Caco-2 (cell line): ENCODE measurements at regions not wholly inside any gene's neighbourhood (a gene's known extent, or its start where the extent isn't known, plus 50 kb on each side); places are given as distances from the start of the nearest gene placed in this dataset.

ENCODE experiments used
- BruUV-seq: library from RNA; stranded (reverse); fragments of 400-500 nt; replicated peaks from 2 replicates; lab custom pipeline; 2021; lab: Mats Ljungman, UMichigan
- CTCF ChIA-PET: fragments of 300-600 bp; sonication (Branson Sonifier 250); formaldehyde crosslinking; loops from one replicate; lab custom pipeline; 2022; ENCODE audit warnings: antibody characterized with exemption; lab: Charles Lee
- POLR2A ChIA-PET: fragments of 300-600 bp; sonication (Branson Sonifier 250); formaldehyde crosslinking; loops from one replicate; lab custom pipeline; 2022; ENCODE audit warnings: antibody characterized with exemption; lab: Charles Lee
- DNase-seq, 2 experiments: peaks; one replicate each; pipeline versions ENCODE4 v3.0.0 to v3.0.0-alpha.2; 2020 to 2022
- H3K27me3 ChIP-seq: replicated peaks from 2 replicates; pipeline ENCODE4 v1.6.0; 2011; ENCODE audit warnings: low read length; ENCODE audit not compliant: control insufficient read depth, insufficient read depth
- H3K36me3 ChIP-seq: 2 replicates; pipeline ENCODE4 v1.5.1; 2011; ENCODE audit warnings: low read length; ENCODE audit not compliant: control insufficient read depth, insufficient read depth
- H3K4me1 ChIP-seq: fragments of 250-450 bp; sonication (Bioruptor Pico); 2 replicates; pipeline ENCODE4 v1.5.1; 2020; ENCODE audit warnings: mild to moderate bottlenecking
- H3K4me3 ChIP-seq: 2 replicates; pipeline ENCODE4 v1.5.1; 2011; ENCODE audit warnings: low read depth, mild to moderate bottlenecking, control low read depth, low read length
- H3K9me3 ChIP-seq: fragments of 250-450 bp; sonication (Bioruptor Pico); 2 replicates; pipeline ENCODE4 v1.5.1; 2020; ENCODE audit warnings: mild to moderate bottlenecking, moderate library complexity
- H3K27ac Mint-ChIP-seq: one replicate; pipeline ENCODE4 v1.8.0; 2022; ENCODE audit warnings: mixed read lengths; ENCODE audit not compliant: unreplicated experiment
- H3K27me3 Mint-ChIP-seq: one replicate; pipeline ENCODE4 v1.8.0; 2022; ENCODE audit warnings: mixed read lengths; ENCODE audit not compliant: insufficient read depth, unreplicated experiment
- H3K36me3 Mint-ChIP-seq: one replicate; pipeline ENCODE4 v1.8.0; 2022; ENCODE audit warnings: mild to moderate bottlenecking, mixed read lengths; ENCODE audit not compliant: insufficient read depth, unreplicated experiment
- H3K4me1 Mint-ChIP-seq: one replicate; pipeline ENCODE4 v1.8.0; 2022; ENCODE audit warnings: low read depth, mixed read lengths; ENCODE audit not compliant: unreplicated experiment
- H3K4me3 Mint-ChIP-seq: one replicate; pipeline ENCODE4 v1.8.0; 2022; ENCODE audit warnings: mild to moderate bottlenecking, moderate library complexity, mixed read lengths; ENCODE audit not compliant: unreplicated experiment
- H3K9me3 Mint-ChIP-seq: one replicate; pipeline ENCODE4 v1.8.0; 2022; ENCODE audit warnings: mixed read lengths; ENCODE audit not compliant: unreplicated experiment
- CTCF ChIP-seq, 2 experiments: fragments of 200-600 bp in 1 of 2; IDR thresholded peaks; 1 replicate in 1 of 2; 2 replicates in 1 of 2; pipeline versions ENCODE4 v1.5.1 to v1.8.0; 2011 to 2022; ENCODE audit warnings: antibody characterized with exemption in 1 of 2, control low read depth in 1 of 2, inconsistent platforms in 1 of 2, low read depth in 1 of 2, low read length in 1 of 2, mild to moderate bottlenecking in 1 of 2, moderate library complexity in 1 of 2; ENCODE audit not compliant: insufficient read depth in 1 of 2, severe bottlenecking in 1 of 2, unreplicated experiment in 1 of 2
- intact Hi-C: fragments of 100-400 bp; cut with micrococcal nuclease; formaldehyde crosslinking; loops from one replicate; pipeline ENCODE4 v1.10.0; 2022; ENCODE audit not compliant: unreplicated experiment

GRCh38 chr13:108527844-108528243, 101.6 kb upstream of the MYO16 start:
- Mint-ChIP-seq H3K36me3 (no peaks in the 10 kb centered on the region), H3K27me3 (peaks cover 4% of the 10 kb centered on the region), H3K4me1 (no peaks in the 10 kb centered on the region), H3K4me3 (no peak overlapping the region), H3K9me3 (no peaks in the 10 kb centered on the region), H3K27ac (no peak overlapping the region)
- Histone ChIP-seq H3K27me3 (no peaks in the 10 kb centered on the region), H3K4me3 (no peak overlapping the region), H3K9me3 (no peaks in the 10 kb centered on the region), H3K36me3 (no peaks in the 10 kb centered on the region), H3K4me1 (no peaks in the 10 kb centered on the region)
- ChIA-PET CTCF (no interaction called here), POLR2A (no interaction called here)
- DNase-seq: no peak
- no peak for TF ChIP-seq CTCF (IDR thresholded peaks at IDR 0.05; ENCODE audit: insufficient read depth in 1 of 2, low read depth in 1 of 2, low read length in 1 of 2, severe bottlenecking in 1 of 2, unreplicated experiment in 1 of 2)
- no TSS peak for BruUV-seq
- intact Hi-C loops: no loop called here

DNA sequence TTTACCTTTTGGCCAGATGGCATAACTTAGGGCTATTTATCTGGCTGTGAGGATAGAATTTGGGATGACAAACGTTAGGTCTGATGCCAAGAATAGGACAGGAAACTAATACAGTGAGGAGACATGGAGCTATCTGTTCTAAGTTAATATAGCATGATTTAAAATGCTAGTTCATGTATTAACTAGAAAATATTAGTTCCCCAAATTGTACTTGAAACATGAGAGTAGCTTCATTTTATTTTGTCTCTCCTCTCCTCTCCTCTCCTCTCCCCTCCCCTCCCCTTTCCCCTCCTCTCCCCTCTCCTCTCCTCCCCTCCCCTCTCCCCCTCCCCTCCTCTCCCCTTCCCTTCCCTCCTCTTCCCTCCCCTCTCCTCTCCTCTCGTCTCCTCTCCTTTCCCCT, 101.1 kb upstream of the MYO16 start:
- no peaks in the 10 kb centered on the region for H3K9me3 ChIP-seq
- CTCF ChIA-PET: no interaction called here

GRCh38 chr13:108533842-108534241, 95.6 kb upstream of the MYO16 start:
- TF ChIP-seq CTCF (IDR thresholded peaks at IDR 0.05; ENCODE audit: insufficient read depth in 1 of 2, low read depth in 1 of 2, low read length in 1 of 2, severe bottlenecking in 1 of 2, unreplicated experiment in 1 of 2): no peak
- no peak overlapping the region for H3K4me3 ChIP-seq
- H3K4me1 ChIP-seq: no peaks in the 10 kb centered on the region
- BruUV-seq: no TSS peak
- H3K27me3 Mint-ChIP-seq: peaks cover 8% of the 10 kb centered on the region
- ChIA-PET CTCF (no interaction called here), POLR2A (no interaction called here)
- no peaks in the 10 kb centered on the region for H3K36me3 ChIP-seq
- no peak for DNase-seq
- H3K4me3 Mint-ChIP-seq: no peak overlapping the region
- H3K27me3 ChIP-seq: no peaks in the 10 kb centered on the region
- no peak overlapping the region for H3K27ac Mint-ChIP-seq
- H3K4me1 Mint-ChIP-seq: no peaks in the 10 kb centered on the region
- intact Hi-C loops: no loop called here
- H3K9me3 Mint-ChIP-seq: no peaks in the 10 kb centered on the region
- no peaks in the 10 kb centered on the region for H3K9me3 ChIP-seq
- no peaks in the 10 kb centered on the region for H3K36me3 Mint-ChIP-seq

More for the DNA sequence above, 101.1 kb upstream of the MYO16 start:
- H3K4me3 ChIP-seq: no peak overlapping the region
- H3K27ac Mint-ChIP-seq: no peak overlapping the region
- no peaks in the 10 kb centered on the region for H3K9me3 Mint-ChIP-seq
- no TSS peak for BruUV-seq
- peaks cover 4% of the 10 kb centered on the region for H3K27me3 Mint-ChIP-seq
- no peak overlapping the region for H3K4me3 Mint-ChIP-seq
- H3K27me3 ChIP-seq: no peaks in the 10 kb centered on the region
- H3K4me1 Mint-ChIP-seq: no peaks in the 10 kb centered on the region
- no peaks in the 10 kb centered on the region for H3K36me3 ChIP-seq
- H3K4me1 ChIP-seq: no peaks in the 10 kb centered on the region
- no peak for DNase-seq
- intact Hi-C loops: no loop called here
- H3K36me3 Mint-ChIP-seq: no peaks in the 10 kb centered on the region
- no peak for TF ChIP-seq CTCF (IDR thresholded peaks at IDR 0.05; ENCODE audit: insufficient read depth in 1 of 2, low read depth in 1 of 2, low read length in 1 of 2, severe bottlenecking in 1 of 2, unreplicated experiment in 1 of 2)
- POLR2A ChIA-PET: no interaction called here
